HCT116 (cell line): ENCODE measurements at regions not wholly inside any gene's neighbourhood (a gene's known extent, or its start where the extent isn't known, plus 50 kb on each side); places are given as distances from the start of the nearest gene placed in this dataset.

ENCODE experiments used
- ATAC-seq: fragments of 200-7000 bp; cut with Tn5 transposase; 2 replicates; pipeline ENCODE4 v1.9.1; 2020; ENCODE audit warnings: mild to moderate bottlenecking, moderate library complexity
- BruUV-seq: library from RNA; stranded (reverse); fragments of 400-500 nt; replicated peaks from 2 replicates; lab custom pipeline; 2021; lab: Mats Ljungman, UMichigan
- CTCF ChIA-PET: fragments of 300-600 bp; sonication (Branson Sonifier 250); formaldehyde crosslinking; loops from one replicate; lab custom pipeline; 2021; ENCODE audit warnings: antibody characterized with exemption; lab: Charles Lee
- POLR2A ChIA-PET: fragments of 300-600, 350-600 bp; sonication (Branson Sonifier 250); formaldehyde crosslinking; loops from one replicate; lab custom pipeline; 2021; ENCODE audit warnings: antibody characterized with exemption; lab: Charles Lee
- RAD21 ChIA-PET, 2 experiments: fragments of 300-600 bp; sonication (Branson Sonifier 250); formaldehyde crosslinking; loops; one replicate each; lab custom pipeline; 2023; ENCODE audit warnings: low total read pairs in 2 of 2; ENCODE audit not compliant: uncharacterized antibody in 2 of 2, unreplicated experiment in 2 of 2, low non-redundant PET in 1 of 2; lab: Charles Lee
- DNase-seq: peaks from one replicate; pipeline ENCODE4 v3.0.0-alpha.2; 2010; ENCODE audit warnings: low read depth, low spot score
- H2AFZ ChIP-seq: fragments of 200-600 bp; shearing (Covaris generic), sonication (generic); 2 replicates; pipeline ENCODE4 v1.6.1; 2017; ENCODE audit warnings: low read depth, mixed run types, mixed read lengths, antibody characterized with exemption, low read length; ENCODE audit not compliant: poor library complexity, severe bottlenecking
- H3K27ac ChIP-seq: 2 replicates; pipeline ENCODE4 v1.5.1; 2012; ENCODE audit warnings: low read depth, low read length
- H3K27me3 ChIP-seq: fragments of 200-600 bp; sonication (generic); 2 replicates; pipeline ENCODE4 v1.6.1; 2016; ENCODE audit warnings: mixed run types, low read length, mixed read lengths; ENCODE audit not compliant: insufficient read depth
- H3K36me3 ChIP-seq, 2 experiments: fragments of 200-500 bp in 1 of 2; fragments of 200-600 bp in 1 of 2; sonication (Bioruptor generic) in 1 of 2; sonication (generic) in 1 of 2; 2 replicates each; pipeline versions ENCODE4 v1.5.1 to v1.6.1; 2014 to 2016; ENCODE audit warnings: low read length in 2 of 2, inconsistent platforms in 1 of 2, mixed read lengths in 1 of 2, mixed run types in 1 of 2; ENCODE audit not compliant: insufficient read depth in 2 of 2, control insufficient read depth in 1 of 2
- H3K4me1 ChIP-seq, 2 experiments: fragments of 200-600 bp in 1 of 2; sonication (generic) in 1 of 2; 2 replicates each; pipeline versions ENCODE4 v1.5.1 to v1.6.1; 2012 to 2017; ENCODE audit warnings: low read length in 2 of 2, inconsistent platforms in 1 of 2, mild to moderate bottlenecking in 1 of 2, mixed read lengths in 1 of 2, mixed run types in 1 of 2, moderate library complexity in 1 of 2; ENCODE audit not compliant: insufficient read depth in 2 of 2, control insufficient read depth in 1 of 2
- H3K4me2 ChIP-seq: fragments of 200-600 bp; sonication (generic); 2 replicates; pipeline ENCODE4 v1.6.1; 2017; ENCODE audit warnings: mixed run types, low read length, mixed read lengths
- H3K4me3 ChIP-seq, 2 experiments: fragments of 200-600 bp in 1 of 2; sonication (generic) in 1 of 2; replicated peaks in 1 of 2; 2 replicates each; pipeline ENCODE4 v1.5.1; 2011 to 2016; ENCODE audit warnings: low read length in 2 of 2, control low read depth in 1 of 2, low read depth in 1 of 2, mild to moderate bottlenecking in 1 of 2, mixed read lengths in 1 of 2, mixed run types in 1 of 2
- H3K79me2 ChIP-seq: fragments of 200-600 bp; sonication (generic); 2 replicates; pipeline ENCODE4 v1.6.1; 2017; ENCODE audit warnings: mild to moderate bottlenecking, mixed run types, low read length, moderate library complexity, mixed read lengths; ENCODE audit not compliant: insufficient read depth
- H3K9ac ChIP-seq: fragments of 200-600 bp; sonication (generic); 2 replicates; pipeline ENCODE4 v1.6.1; 2016; ENCODE audit warnings: low read length, mixed read lengths
- H3K9me2 ChIP-seq: fragments of 200-600 bp; sonication (generic), shearing (Covaris generic); 2 replicates; pipeline ENCODE4 v1.6.1; 2017; ENCODE audit warnings: mixed run types, mild to moderate bottlenecking, moderate library complexity; ENCODE audit not compliant: insufficient read depth
- H3K9me3 ChIP-seq, 2 experiments: fragments of 200-500 bp in 1 of 2; fragments of 200-600 bp in 1 of 2; sonication (Bioruptor generic) in 1 of 2; sonication (generic) in 1 of 2; 2 replicates each; pipeline ENCODE4 v1.6.1; 2014 to 2017; ENCODE audit warnings: low read length in 2 of 2, mixed read lengths in 2 of 2, inconsistent platforms in 1 of 2, low read depth in 1 of 2, mild to moderate bottlenecking in 1 of 2, mixed run types in 1 of 2, moderate library complexity in 1 of 2; ENCODE audit not compliant: control insufficient read depth in 1 of 2, insufficient read depth in 1 of 2
- H4K20me1 ChIP-seq: fragments of 200-600 bp; sonication (generic), shearing (Covaris generic); 2 replicates; pipeline ENCODE4 v1.6.1; 2017; ENCODE audit warnings: mixed run types, mild to moderate bottlenecking, moderate library complexity; ENCODE audit not compliant: insufficient read depth
- CBX3 ChIP-seq: IDR thresholded peaks from 2 replicates; pipeline ENCODE4 v1.6.1; 2012; ENCODE audit warnings: low read depth
- ELF1 ChIP-seq: IDR thresholded peaks from 2 replicates; pipeline ENCODE4 v1.6.1; 2012; ENCODE audit warnings: low read depth, borderline replicate concordance
- EZH2 ChIP-seq: fragments of 200-600 bp; sonication (generic); IDR thresholded peaks from 2 replicates; pipeline ENCODE4 v1.6.1; 2017; ENCODE audit warnings: antibody characterized with exemption, mixed run types
- EZH2phosphoT487 ChIP-seq: fragments of 200-600 bp; IDR thresholded peaks from 2 replicates; pipeline ENCODE4 v1.6.1; 2018; ENCODE audit warnings: antibody characterized with exemption, borderline replicate concordance
- FOSL1 ChIP-seq: IDR thresholded peaks from 2 replicates; pipeline ENCODE4 v1.6.1; 2012; ENCODE audit warnings: low read depth
- JUND ChIP-seq: IDR thresholded peaks from 2 replicates; pipeline ENCODE4 v1.6.1; 2012
- POLR2A ChIP-seq: IDR thresholded peaks from 2 replicates; pipeline ENCODE4 v1.7.0; 2011; ENCODE audit warnings: borderline replicate concordance; ENCODE audit not compliant: insufficient read depth, insufficient read length; ENCODE audit errors: extremely low read depth
- POLR2AphosphoS5 ChIP-seq: IDR thresholded peaks from 2 replicates; pipeline ENCODE4 v1.6.1; 2011; ENCODE audit warnings: mild to moderate bottlenecking, low read depth, low read length, moderate library complexity
- RAD21 ChIP-seq: IDR thresholded peaks from 2 replicates; pipeline ENCODE4 v1.6.1; 2012; ENCODE audit warnings: low read depth, mild to moderate bottlenecking
- SP1 ChIP-seq: IDR thresholded peaks from 2 replicates; pipeline ENCODE4 v1.6.1; 2012; ENCODE audit warnings: low read depth
- TCF7L2 ChIP-seq: IDR thresholded peaks from 2 replicates; pipeline ENCODE4 v1.7.0; 2011; ENCODE audit warnings: borderline replicate concordance, inconsistent platforms; ENCODE audit not compliant: insufficient read depth, insufficient read length; ENCODE audit errors: extremely low read depth
- ZFX ChIP-seq: fragments of 450-650 bp; IDR thresholded peaks from 2 replicates; pipeline ENCODE4 v1.6.1; 2017
- ZNF274 ChIP-seq: fragments of 200-500 bp; sonication (Bioruptor generic); IDR thresholded peaks from 2 replicates; pipeline ENCODE4 v1.6.1; 2014; ENCODE audit warnings: mild to moderate bottlenecking, low read depth, low read length, inconsistent platforms
- intact Hi-C: fragments of 100-400 bp; cut with micrococcal nuclease; formaldehyde crosslinking; loops from 2 replicates; pipeline ENCODE4 v1.10.0; 2022
- TF ChIP-seq, protein P1 (sequence below): IDR thresholded peaks from 2 replicates; pipeline ENCODE4 v1.6.1; 2011; ENCODE audit warnings: mild to moderate bottlenecking, low read length, moderate library complexity; ENCODE audit not compliant: insufficient replicate concordance; ENCODE audit errors: extremely low read depth
- TF ChIP-seq, protein P2 (sequence below), 3 experiments: fragments of 200-600 bp in 1 of 3; sonication (generic) in 1 of 3; IDR thresholded peaks in 2 of 3; conservative IDR thresholded peaks in 1 of 3; 2 replicates each; pipeline ENCODE4 v1.5.1; 2012 to 2017; ENCODE audit warnings: low read depth in 2 of 3, low read length in 2 of 3, antibody characterized with exemption in 1 of 3, borderline replicate concordance in 1 of 3, control low read depth in 1 of 3, mild to moderate bottlenecking in 1 of 3, mixed read lengths in 1 of 3, mixed run types in 1 of 3, moderate library complexity in 1 of 3; ENCODE audit not compliant: insufficient read depth in 1 of 3

DNA sequence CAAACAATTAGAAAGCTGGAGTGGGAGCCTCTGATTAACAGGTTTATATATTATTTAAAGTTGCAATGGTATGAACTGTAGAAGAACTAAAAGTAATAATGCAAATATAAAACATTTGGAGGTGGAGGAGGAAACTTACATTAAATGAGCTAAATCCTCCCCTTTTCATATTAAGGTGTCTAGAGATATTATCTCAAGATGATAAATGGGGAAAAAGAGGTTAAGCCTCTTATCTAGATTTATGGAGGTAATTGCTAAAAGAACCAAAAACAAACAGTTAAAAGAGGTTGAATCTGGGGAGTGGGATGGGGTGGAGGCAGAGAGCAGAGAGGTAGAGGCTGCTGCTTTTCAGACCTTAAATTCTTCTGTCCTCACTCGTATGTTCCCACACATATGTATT lies 147.8 kb upstream of the SLC24A2 start:
- Histone ChIP-seq H3K79me2 (no peaks in the 10 kb centered on the region), H2AFZ (no peak overlapping the region), H3K27ac (no peak overlapping the region), H3K9me3 (no peaks in the 10 kb centered on the region), H3K9me2 (no peaks in the 10 kb centered on the region), H3K9ac (no peak overlapping the region), H3K36me3 (no peaks in the 10 kb centered on the region), H3K27me3 (no peaks in the 10 kb centered on the region), H3K4me1 (no peaks in the 10 kb centered on the region), H3K4me2 (no peak overlapping the region), H4K20me1 (no peaks in the 10 kb centered on the region), H3K4me3 (no peak overlapping the region)
- DNase-seq = no peak
- CTCF ChIA-PET = no interaction called here
- POLR2A ChIA-PET = no interaction called here
- intact Hi-C loops = loop anchor here (10.0 kb wide), 1 partner anchor 398 kb away; no protein-coding TSS in a partner anchor
- no peak for ATAC-seq
- TF ChIP-seq JUND (no peak), POLR2A (no peak), ZFX (no peak), RAD21 (no peak), EZH2 (no peak), EZH2phosphoT487 (no peak), ELF1 (no peak), POLR2AphosphoS5 (no peak), SP1 (no peak), ZNF274 (no peak), CBX3 (no peak), TCF7L2 (no peak), FOSL1 (no peak)
- TF ChIP-seq, protein P1, sequence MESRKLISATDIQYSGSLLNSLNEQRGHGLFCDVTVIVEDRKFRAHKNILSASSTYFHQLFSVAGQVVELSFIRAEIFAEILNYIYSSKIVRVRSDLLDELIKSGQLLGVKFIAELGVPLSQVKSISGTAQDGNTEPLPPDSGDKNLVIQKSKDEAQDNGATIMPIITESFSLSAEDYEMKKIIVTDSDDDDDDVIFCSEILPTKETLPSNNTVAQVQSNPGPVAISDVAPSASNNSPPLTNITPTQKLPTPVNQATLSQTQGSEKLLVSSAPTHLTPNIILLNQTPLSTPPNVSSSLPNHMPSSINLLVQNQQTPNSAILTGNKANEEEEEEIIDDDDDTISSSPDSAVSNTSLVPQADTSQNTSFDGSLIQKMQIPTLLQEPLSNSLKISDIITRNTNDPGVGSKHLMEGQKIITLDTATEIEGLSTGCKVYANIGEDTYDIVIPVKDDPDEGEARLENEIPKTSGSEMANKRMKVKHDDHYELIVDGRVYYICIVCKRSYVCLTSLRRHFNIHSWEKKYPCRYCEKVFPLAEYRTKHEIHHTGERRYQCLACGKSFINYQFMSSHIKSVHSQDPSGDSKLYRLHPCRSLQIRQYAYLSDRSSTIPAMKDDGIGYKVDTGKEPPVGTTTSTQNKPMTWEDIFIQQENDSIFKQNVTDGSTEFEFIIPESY = no peak
- TF ChIP-seq, protein P2, sequence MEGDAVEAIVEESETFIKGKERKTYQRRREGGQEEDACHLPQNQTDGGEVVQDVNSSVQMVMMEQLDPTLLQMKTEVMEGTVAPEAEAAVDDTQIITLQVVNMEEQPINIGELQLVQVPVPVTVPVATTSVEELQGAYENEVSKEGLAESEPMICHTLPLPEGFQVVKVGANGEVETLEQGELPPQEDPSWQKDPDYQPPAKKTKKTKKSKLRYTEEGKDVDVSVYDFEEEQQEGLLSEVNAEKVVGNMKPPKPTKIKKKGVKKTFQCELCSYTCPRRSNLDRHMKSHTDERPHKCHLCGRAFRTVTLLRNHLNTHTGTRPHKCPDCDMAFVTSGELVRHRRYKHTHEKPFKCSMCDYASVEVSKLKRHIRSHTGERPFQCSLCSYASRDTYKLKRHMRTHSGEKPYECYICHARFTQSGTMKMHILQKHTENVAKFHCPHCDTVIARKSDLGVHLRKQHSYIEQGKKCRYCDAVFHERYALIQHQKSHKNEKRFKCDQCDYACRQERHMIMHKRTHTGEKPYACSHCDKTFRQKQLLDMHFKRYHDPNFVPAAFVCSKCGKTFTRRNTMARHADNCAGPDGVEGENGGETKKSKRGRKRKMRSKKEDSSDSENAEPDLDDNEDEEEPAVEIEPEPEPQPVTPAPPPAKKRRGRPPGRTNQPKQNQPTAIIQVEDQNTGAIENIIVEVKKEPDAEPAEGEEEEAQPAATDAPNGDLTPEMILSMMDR (IDR thresholded peaks at IDR 0.05 in 2 of 3, conservative IDR thresholded peaks at IDR 0.05 in 1 of 3; ENCODE audit: borderline replicate concordance in 1 of 3, insufficient read depth in 1 of 3, low read depth in 2 of 3, low read length in 2 of 3) = no peak
- BruUV-seq = no TSS peak
- RAD21 ChIA-PET = no interaction called here
